ENCODE measurements at regions not wholly inside any gene's neighbourhood (a gene's known extent, or its start where the extent isn't known, plus 50 kb on each side); places are given as distances from the start of the nearest gene placed in this dataset.
A peak's percentile ranks its signal among the peaks of the same experiment; 100 is the strongest.
"Not testable (repeated sequence)": the region's sequence is repeated elsewhere in the genome, so short reads cannot be mapped to it uniquely, and the experiment has no call there.

DNA sequence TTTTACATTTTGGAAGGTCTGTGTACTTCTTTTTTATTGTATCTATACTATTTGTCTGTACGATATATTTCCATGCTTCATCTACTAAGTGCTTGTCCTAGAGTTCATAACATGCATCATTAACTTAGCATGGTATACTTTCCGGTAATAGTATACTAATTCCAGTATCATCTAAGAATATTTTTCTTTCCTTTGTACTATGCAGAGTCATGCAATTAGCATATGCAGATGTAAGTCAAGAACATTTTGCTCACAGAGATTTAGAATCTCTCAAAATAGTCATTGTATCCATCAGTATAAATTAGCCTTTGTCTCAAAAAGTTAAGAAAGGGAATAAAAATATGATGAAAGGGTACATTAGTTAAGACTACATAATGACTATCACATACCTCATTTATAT is 770.4 kb upstream of the GRAMD2B start:
- intact Hi-C loops (cut with DNase I): no loop called here
- no peak for DNase-seq

DNA sequence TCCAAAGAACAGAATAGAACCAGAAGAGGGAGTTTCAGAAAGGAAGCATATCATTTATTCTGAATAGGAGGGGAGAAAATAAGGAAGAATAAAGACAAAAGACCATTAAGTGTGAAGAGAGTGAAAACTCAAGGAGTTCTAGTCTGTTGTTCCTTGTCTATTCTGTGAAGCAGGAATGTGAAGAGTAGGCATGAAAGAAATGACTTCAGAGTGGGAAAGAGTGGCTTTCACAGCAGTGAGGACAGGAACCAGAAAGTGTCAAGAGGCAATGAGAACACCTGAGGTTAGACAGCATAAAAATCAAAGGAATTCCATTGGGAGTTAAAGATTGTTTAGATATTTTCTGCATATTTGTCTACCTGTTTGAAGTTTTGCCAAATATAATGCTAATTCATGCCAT is 768.8 kb upstream of the GRAMD2B start:
- intact Hi-C loops (cut with DNase I): no loop called here
- no peak for DNase-seq

DNA sequence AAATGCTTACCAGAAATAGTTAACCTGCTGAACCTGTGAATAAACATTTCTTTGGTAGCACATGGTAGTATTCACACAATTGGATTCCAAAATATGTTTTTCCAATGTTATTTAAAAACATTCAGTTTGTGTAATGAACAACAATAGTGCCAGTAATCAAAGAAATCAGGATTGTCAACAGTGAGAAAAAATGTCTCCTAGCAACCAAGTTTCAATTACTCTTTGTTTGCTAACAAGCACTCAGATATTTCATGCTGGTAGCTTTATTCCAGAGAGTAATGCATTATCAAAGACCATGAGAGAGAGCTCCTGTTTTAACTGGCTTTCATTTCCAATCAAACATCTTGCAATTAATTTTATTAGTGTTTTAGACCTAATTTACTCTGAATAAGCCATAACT is 768.1 kb upstream of the GRAMD2B start:
- DNase-seq: no peak
- intact Hi-C loops (cut with DNase I): no loop called here

DNA sequence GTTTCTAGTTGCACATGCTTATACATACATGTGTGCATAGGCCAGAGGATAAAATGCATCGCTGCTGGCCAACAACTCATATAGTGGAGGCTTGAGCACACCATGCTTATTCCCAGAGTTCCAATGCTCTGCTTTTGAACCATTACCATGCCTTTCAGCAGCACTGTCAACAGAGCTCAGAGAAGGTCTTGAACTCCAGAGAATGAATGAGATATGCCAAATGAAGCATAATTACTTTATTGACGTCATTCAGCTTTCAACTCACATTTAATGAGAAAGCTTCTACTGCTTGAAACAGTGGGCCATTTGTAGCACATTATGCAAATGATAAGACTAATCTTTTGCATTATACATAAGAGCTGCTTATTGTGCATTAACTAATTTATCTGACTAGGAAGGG is 765.3 kb upstream of the GRAMD2B start:
- intact Hi-C loops (cut with DNase I): no loop called here
- DNase-seq: no peak

DNA sequence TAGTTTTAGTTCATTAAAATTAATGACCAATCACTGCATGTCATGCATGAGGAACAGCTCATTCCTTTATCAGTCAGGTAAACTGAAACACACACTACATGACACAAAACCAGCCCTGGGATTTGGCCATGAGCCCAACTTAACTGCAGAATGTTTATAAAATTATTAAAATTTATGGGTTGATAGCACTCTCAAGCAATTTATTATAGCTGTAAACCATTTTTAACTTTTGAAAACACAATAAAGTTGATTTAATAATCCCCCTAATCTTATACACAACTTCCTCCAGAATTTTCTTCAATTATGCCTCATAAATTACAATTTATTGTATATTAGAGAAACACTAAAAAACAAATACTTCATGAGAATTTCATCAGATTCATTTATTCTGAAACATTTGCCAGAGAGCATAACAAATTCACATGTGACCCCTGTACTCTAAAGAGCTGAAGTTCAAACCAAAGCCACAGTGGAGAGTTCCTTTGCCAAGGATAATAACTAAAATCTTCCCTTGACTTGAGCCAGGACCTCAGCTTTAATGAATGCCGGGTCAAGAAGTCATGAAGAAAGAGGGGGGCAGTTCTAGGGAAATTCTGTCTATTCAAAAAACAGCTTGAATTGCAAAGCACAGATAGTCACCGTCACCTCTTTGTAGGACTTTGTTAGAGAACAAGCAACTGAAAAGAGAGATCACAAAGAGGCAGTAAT is 763.7 kb upstream of the GRAMD2B start:
- intact Hi-C loops (cut with DNase I): no loop called here
- DNase-seq: no peak

DNA sequence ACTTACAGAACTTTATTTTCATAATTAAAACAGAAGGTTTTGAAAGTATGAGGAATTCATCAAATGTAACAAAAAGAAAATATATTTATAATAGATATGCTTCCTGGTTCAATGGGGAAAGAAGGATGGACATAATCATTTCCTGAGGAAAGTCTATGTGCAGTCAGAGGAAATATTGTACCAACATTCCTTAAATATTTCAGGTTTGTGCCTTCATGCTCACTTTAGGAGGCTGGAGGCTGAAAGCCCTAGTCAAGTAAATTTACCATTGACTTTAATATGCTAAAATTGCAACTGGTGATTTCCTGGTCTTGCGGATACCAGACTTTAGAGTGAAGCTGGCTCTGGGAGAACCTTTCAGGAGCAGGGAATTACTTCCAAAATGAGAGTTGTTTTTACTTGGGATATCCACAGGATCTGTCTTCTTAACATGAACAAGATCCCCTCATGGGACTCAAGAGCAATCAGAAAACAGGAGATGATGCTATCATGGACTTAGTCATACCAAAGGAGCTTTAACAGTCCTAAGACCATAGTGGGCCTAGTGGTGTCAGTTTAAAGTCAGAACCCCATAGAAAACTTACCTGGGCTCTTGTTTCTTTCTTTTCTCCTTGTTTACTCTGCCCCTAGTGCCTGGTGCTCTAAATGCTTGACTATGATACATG is 762.8 kb upstream of the GRAMD2B start:
- no peak for DNase-seq
- intact Hi-C loops (cut with DNase I): no loop called here

DNA sequence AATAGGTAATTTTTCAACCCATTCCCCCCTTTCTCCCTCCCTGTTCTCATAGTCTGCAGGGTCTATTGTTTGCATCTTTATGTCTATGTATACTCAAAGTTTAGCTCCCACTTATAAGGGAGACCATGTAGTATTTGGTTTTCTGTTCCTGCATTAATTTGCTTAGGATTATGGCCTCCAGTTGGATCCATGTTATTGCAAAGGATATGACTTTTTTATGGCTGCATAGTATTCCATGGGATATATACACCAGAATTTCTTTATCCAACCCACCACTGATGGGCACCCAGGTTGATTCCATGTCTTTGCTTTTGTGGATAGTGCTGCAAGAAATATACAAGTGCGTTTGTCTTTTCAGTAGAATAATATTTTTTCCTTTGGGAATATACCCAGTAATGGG is 761.6 kb upstream of the GRAMD2B start:
- no peak for DNase-seq
- intact Hi-C loops (cut with DNase I): no loop called here

DNA sequence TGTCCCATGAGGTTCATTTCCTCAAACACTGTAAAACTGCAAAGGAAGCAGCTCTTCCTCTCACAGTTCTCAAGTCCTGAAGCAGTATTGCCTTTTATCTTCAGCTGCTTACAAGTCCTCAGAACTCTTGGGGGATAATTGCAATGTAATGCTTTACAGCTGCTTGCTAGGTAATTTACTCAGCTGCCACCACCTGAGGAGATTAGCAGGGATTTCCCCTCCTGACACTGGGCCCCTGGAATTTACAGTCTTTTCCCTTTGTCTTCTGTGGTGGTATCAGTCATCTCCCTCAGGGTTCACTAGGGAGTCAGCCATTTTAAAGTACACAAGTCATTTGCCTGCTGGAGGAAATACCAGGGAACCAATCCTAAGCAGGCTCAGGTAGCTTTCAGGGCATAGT is 754.3 kb upstream of the GRAMD2B start:
- no peak for DNase-seq
- intact Hi-C loops (cut with DNase I): no loop called here

DNA sequence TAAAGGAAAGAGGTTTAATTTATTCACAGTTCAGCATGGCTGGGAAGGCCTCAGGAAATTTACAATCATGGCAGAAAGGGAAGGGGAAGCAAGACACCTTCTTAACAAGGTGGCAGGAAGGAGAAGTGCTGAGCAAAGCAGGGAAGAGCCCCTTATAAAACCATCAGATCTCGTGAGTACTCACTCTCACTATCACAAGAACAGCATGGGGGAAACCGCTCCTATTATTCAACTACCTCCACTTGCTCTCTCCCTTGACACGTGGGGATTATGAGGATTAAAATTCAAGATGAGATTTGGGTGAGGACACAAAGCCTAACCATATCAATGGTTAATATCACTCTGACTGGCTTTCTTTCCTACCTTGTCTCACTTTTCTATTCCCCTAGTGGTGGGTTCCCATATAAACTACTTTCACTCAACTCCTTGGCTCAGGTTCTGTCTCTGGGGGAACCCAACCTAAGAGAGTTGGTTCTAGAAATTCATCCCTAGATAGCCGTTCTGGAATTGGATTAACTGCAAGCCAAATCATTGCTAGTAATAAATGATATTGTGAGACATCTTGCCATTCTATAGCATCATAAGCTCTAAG is 749.8 kb upstream of the GRAMD2B start:
- DNase-seq: no peak
- intact Hi-C loops (cut with DNase I): no loop called here

DNA sequence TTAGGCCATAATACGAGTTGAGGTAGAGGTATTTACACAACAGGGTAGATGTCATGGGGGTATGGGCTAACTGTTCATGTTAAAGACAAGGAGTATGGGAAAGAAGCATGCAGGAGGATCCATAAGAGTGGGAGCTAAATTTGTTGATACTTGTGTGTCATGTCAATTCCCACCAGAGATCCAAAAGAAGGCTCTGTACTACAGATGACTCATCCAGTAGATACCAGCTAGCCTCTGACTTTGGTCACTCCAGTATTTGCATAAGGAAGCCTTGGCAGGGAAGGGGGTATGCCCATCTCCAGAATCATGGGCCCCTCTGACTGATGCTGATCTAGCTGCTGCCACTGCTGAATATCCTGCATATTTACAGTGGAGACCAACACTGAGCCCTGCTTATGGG is 743.7 kb upstream of the GRAMD2B start:
- DNase-seq: no peak
- intact Hi-C loops (cut with DNase I): no loop called here

DNA sequence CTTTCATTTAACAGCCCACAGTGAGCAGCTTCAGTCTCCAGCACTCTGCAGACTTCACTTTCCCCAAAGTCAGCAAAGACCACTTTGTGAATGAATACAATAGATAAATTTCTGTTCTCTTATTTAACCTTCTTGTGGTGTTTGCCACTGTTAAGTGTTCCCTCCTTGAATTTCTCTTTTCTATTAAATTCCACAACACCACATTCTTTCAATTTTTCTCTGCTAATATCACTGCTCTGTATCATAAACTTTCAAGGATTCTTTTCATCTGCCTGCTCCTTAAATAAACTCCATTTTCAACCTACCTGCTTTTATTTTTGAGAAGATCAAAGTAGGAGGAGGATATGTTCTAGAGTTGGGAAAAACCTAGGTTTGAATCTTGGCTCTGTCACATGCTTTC is 739.5 kb upstream of the GRAMD2B start:
- intact Hi-C loops (cut with DNase I): no loop called here
- DNase-seq: no peak

DNA sequence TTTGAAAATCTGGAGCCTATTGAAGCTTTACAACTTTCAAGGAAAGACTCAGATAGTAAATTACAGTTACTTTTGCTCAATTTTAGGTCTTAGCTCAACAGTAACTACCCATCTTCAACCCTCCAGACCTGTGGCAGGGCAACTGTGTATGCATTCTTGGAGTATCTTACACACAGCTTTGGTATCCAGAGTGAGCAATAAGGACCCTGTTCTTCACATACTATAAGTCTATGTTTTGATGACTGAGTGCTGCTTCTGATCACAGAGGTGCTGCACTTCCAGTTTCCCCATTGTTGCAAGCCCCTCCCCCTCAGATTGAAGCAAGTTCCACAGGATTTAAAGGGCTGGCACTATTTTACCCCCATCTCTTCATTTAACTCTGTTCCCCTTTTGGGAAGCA is 737.4 kb upstream of the GRAMD2B start:
- DNase-seq: no peak
- intact Hi-C loops (cut with DNase I): no loop called here

DNA sequence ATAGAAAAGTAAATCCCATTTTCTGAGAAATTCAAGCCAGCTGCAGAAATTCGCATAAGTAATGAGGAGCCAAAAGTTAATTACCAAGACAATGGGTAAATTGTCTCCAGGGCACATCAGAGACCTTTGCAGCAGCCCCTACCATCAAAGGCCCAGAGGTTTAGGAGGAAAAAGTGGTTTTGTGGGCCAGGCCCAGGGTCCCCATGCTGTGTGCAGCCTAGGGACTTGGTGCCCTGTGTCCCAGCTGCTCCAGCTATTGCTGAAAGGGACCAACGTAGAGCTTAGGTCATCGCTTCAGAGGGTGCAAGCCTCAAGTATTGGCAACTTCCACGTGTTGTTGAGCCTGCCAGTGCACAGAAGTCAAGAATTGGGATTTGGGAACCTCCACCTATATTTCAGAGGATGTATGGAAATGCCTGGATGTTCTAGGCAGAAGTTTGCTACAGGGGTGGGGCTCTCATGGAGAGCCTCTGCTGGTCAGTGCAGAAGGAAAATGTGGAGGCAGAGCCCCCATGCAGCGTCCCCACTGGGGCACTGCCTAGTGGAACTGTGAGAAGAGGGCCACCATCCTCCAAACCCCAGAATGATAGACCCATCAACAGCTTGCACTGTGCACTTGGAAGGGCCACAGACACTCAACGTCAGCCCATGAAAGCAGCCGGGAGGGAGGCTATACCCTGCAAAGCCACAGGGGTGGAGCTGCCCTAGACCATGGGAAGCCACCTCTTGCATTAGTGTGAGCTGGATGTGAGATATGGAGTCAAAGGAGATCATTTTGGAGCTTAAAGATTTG is 731.3 kb upstream of the GRAMD2B start:
- intact Hi-C loops (cut with DNase I): not testable (repeated sequence)
- DNase-seq: peak in 2 of 10 donors; percentile 61 to 70

DNA sequence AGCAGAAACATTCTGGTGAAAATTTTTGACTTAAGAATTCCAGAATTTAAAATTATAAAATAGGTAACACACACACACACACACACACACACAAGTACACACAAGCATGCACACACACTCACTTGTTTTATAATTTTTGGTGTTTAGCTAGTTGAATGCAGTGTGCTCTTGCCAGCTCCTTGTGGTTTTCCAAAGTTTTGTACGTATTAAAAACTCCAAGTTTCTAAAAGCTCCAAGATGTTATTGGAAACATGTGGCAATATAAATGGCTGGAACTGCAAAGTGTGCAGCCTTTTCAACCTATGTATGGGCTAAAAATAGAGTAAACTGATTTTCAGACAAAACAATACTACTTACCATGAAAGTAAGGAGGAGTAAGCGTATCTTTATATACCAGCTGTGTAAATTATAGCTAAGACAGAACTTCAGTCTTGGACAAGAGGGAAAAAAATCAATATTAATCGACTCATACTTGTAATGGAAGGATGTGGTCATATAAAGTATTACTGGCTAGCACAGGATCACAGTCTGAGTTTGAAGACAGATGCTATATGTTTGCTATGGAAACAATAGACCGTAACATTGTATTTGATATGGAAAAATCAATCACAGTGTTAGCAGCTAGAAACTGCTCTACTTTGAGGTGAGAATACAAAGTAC is 727.1 kb upstream of the GRAMD2B start:
- DNase-seq: no peak
- intact Hi-C loops (cut with DNase I): no loop called here

DNA sequence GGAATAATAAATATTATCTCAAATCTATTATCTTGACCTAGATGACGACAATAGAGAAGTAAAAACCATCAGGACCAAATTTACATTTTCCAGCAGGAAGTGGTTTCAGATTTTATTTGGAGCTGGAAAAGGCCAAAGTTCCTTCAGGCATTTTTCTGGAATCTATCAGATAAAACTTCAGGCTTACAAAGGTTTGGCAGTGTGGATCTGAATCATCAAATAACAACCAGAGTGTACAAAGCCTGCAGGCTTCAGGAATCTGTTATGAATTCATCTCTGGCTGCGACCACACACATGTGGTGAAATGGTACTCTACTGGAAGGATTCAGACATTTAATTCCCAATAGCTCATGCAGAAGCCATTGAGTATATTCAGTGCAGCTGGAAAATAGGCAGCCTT is 726.4 kb upstream of the GRAMD2B start:
- DNase-seq: no peak
- intact Hi-C loops (cut with DNase I): no loop called here

DNA sequence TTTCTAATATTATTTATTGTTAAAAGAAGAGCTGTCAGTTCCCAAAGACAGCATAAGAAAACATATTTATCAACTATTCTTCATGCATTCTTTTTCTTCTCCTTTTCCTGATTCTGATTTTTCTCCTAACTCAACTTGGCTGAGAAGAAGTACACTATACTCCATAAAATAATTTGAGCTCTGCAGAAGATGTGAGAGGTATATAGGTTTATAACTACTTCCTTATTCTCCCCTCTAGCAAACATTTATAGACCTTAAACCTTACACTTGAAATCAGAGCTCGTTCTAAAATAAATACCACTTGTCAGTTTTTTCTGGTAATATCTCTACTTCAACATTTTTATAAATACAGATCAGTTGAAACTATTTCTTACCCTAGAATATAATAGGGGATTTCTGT is 724.8 kb upstream of the GRAMD2B start:
- DNase-seq: no peak
- intact Hi-C loops (cut with DNase I): no loop called here

DNA sequence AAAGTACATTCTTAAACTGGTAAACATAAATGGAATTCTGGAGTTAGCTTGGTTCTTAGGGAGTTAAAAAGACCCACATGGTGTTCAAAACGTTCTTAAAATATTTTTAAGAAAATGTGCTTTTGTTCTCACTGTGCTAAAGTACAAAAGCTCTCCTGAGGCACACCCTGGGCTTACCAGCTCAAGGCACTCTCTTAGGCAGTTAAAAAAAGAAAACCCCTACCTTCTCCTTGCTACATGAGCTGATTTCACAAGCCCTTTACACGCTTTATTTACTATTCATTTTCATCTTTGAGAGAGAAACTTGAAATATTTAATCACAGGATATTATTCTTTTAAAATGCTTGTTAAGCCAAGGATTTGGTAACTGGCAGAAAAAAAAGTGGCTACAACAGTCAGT is 723.3 kb upstream of the GRAMD2B start:
- intact Hi-C loops (cut with DNase I): no loop called here
- no peak for DNase-seq

DNA sequence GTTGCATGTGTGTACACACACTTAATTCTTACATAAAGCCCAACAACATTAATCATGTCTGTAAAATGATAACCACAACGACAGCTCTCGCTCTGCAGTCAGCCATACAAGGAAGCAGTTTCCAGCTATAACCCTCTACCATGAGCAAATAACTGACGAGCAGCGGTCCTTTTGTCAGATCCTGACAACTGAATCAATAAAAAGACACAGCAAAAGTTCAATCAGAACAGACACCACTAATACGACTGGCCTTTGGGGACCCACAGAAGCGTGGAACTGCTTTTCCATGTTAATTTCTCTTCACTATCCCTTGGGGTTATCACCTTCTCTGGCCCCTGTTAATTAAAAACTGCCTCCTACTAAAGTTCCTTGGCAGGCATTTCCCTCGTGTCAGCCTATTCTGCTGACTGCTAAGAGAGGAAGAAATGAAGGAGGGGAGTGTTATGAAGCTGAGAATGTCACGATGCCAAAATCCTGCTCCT is 722.8 kb upstream of the GRAMD2B start:
- intact Hi-C loops (cut with DNase I): no loop called here
- no peak for DNase-seq

DNA sequence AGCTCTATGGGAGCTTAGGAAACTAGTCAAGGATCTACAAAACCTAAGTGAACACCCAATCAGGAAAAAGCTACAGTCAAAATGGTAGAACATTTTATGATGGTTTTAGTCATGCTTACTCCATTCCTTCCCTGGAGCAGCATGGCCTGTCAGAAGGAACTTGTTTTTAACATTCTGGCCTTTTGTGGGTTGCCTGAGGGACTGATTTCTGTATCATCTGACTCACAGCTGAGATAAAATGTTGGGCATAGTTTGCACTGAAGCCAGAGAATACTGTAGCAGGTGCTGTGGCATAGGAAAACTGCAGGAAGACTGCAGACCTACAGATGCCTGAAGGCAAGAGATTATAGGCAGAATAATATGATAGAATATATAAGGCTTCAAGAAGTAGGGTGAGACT is 719.6 kb upstream of the GRAMD2B start:
- DNase-seq: no peak
- intact Hi-C loops (cut with DNase I): no loop called here

DNA sequence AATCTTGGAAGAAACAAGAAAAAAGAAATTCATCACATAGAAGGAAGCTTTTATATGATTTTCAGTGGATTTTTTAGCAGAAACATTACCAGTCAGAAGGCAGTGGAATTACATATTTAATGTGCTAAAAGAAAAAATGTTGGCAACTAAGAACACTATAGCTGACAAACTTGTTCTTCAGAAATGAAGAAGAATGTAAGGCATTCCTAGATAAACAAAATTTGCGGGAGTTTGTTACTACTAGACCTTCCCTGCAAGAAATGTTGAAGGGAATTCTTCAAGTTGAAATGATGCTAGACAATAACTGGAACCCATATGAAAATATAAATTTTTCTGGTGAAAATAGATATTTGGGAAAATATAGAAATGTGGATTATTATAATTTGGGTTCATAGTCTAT is 718.3 kb upstream of the GRAMD2B start:
- intact Hi-C loops (cut with DNase I): no loop called here
- DNase-seq: no peak

DNA sequence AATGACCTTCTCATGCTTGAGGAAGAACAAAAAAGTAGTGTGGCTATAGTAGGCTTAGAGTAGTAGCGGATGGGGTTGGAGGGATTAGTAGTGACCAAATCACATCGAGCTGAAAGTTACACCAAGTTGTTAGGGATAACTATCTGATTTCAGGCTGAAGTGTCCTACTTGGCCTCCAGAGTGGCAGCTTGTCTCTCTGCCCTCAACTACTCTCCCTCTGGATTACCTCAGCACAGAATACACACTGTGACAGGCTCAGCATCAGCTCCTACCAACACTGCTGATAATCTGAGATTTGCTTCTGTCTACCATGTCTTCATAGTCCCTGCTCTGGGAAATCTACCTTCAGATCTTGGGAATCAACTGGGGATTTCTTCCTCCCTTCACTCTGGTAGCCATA is 714.6 kb upstream of the GRAMD2B start:
- intact Hi-C loops (cut with DNase I): no loop called here
- no peak for DNase-seq

Data from posterior cingulate gyrus (tissue), 11 donors.